HUDEP-2 (cell line): ENCODE measurements at regions not wholly inside any gene's neighbourhood (a gene's known extent, or its start where the extent isn't known, plus 50 kb on each side); places are given as distances from the start of the nearest gene placed in this dataset.
A peak's percentile ranks its signal among the peaks of the same experiment; 100 is the strongest.

Source experiments
- DNase-seq, 76 experiments: peaks; one replicate each; lab custom pipeline; 2025; ENCODE audit not compliant: unreplicated experiment in 76 of 76; lab: John Stamatoyannopoulos, UW

DNA sequence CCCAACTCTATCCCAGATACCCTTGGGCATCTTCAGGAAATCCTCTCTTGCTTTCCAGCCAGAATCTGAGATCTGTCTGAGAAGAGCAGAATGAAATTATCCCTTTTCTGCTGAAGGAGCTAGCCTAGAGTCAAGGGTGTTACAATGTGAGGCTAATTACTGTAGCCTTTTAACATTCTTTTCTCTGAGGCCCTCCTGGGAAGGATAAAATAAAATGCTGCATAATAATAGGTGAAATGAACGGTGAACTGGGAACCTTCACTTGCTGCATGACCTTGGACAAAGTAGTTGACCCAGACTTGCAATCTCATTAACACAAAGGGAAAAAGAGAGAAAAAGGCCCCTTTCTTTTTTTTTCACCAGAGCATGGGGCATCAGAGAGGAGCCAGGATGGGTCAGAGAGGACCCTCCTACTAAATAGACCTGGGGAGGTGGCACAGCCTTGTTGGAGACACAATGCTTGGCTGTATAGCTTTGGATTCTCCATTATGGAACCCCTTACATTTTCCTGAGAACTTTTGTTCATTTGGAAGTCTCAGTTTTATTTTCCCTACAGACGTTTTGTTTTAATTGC is 137.0 kb upstream of the LIPC start:
- DNase-seq = no peak

DNA sequence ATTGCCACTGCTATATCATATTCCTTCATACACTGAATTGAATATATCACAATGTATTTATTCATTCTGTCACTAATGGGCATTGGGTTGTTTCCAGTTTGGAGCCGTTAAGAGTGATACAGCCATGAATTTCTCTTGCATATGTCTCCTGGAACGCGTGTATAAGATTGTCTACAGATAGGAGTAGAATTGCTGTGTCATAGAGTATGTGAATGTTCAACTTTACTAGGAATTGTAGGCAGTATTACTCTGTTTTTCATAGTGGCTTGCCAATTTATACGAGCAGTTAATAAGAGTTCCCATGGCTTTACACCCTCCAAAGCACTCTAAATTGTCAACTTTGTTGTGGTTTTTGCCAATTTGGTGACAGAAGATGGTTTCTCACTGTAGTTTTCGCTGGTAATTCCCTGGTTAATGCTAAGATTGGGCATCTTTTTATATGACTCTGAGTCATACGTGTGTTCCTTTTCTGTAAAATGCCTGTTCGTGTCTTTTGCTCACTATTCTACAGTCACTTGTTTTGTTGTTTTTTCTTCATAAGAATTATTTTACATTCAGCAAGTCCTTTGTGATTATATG is 136.1 kb upstream of the LIPC start:
- no peak for DNase-seq

DNA sequence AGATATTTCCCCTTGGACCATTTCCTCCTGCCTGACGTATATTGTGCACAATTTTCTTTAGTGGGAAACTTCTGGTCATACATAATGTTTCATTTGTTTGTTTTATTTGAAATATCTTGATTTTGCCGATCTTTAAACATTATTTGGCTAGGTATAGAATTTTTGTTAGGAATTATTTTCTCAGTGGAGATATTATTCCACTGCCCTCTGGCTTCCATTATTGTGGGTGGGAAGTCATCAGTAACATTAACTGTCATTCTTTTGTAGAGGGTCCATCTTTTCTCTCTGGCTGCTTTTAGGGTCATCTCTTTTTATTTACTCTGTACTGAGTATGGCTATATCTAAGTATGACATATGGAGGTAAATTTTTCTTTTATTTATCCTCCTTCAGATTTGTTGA is 135.5 kb upstream of the LIPC start:
- no peak for DNase-seq

DNA sequence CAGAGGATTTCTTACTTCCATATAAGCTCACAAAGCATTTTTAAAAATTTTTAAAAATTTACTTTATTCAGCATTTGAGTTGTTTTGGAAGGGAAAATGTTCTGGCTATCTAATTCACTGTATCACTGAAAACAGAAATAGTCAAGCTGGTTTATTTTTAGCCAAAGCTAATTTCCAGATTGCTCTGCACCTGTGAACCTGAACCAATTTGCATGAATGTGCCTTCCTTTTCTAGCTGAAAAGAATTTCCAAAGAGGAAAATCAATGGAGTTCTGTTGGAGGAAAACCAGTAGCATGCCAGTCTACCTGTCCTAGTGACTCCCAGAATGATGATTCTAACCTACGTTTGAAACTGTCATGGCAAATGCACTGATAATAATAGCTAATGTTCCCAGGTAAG is 134.2 kb upstream of the LIPC start:
- DNase-seq = no peak

DNA sequence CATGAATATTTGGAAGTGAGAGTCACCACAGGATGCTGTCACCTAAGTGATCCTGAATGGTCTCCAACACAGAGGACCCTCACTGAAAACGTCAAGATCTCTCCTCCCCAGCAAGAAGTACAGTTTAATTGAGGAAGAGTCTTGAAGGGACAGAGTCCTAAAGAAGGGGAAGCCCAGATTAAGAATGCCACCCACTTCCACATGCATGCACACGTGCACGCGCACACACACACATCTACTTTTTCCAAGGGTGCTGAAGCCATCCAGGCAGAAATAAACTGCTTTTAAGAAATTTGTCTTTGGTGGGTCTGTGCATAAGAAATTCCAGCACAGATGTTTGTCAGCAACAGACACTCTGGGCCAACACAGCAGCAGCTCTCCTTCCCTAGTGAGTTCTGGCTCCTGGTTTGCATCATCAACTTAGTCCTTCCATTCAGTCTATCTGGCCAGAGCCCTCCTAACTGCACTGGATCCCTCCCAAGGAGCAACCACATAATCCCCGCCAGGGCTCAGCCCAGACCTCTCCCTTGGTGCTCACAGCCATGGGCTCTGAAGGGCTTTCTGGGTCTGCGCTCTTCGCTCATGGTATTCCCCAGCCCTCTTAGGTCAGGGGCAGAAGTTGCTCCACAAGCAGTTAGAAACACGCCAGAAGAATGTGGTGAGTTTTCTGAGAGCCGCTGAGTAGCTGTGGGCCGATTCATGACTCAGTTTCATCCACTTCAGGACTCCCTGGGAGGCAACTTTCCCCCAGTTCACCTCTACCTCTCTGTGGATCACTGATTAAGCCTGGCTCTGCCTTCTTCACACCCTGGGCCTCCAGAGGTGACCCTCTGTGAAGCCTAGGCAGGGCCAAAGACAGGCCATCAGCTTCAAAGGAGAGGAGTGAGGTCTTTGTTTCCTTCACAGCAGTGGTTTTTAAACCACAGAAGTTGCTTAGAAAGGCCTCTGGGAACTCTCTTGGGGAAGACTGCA is 132.6 kb upstream of the LIPC start:
- no peak for DNase-seq

DNA sequence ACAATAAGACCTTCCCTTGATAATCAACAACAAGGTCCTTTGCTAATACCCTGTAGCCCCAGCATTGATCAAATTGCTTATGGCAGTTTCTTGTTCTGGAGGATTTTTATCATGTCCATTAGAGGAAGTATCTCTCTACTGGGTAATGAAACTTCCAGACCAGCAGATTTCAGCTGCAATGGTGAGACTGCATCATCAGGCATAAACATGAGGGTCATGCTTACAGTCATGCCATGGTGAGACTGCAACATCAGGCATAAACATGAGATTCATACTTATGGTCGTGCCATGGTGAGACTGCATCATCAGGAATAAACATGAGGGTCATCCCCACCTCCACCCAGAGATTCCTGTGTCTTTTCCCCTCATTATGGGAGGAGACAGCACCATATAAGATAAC is 129.0 kb upstream of the LIPC start:
- DNase-seq = no peak

DNA sequence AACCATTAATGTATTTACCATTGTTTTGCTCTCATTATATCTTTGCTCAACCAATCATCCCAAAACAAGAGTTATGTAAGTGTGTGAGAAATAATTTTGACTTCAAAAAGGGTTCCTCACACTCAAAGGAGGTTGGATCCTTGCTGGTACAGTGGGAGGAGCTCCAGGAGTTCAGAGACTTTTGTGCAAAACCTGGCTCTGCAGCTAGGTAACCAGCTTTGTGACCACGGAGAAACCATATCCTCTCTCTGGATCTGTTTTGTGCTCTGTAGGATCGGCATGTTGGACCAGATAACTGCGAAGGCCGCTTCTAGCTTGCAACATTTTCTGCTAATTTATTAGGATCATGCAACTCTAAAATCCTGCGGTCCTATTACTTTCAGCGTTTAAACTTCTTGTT is 128.6 kb upstream of the LIPC start:
- DNase-seq = no peak

DNA sequence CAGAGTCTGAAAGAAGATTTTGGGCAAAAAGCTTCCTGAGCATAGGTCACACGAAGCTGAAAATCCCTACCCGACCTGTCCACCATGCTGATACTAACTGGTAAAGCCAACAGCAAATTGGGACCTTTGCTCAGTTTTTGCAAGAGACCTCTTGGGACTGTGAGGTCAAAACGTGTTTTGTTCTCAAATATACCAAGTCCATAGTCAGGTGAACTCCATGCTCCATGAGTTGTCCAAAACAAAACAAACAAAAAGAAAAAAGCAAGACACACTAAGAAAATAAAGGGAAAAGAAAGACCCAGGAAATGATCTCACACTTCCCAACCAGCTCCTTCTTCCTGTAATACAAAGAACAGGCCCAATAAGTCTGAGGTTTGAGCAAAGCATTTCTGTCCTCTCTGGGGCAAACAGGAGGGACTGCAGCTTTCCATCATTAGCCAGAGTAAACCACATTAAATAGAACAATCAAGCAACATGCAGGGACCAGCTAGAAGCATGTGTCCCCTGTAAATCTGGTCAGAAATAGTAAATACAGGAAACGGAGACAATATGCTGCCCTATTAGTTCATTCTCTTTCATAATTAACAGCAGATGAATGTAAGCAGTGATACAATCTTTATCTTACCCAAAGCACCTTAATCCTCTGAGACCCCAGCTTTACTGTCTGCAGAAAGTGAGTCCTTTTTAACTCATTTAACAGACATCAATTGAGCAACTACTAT is 125.0 kb upstream of the LIPC start:
- no peak for DNase-seq

DNA sequence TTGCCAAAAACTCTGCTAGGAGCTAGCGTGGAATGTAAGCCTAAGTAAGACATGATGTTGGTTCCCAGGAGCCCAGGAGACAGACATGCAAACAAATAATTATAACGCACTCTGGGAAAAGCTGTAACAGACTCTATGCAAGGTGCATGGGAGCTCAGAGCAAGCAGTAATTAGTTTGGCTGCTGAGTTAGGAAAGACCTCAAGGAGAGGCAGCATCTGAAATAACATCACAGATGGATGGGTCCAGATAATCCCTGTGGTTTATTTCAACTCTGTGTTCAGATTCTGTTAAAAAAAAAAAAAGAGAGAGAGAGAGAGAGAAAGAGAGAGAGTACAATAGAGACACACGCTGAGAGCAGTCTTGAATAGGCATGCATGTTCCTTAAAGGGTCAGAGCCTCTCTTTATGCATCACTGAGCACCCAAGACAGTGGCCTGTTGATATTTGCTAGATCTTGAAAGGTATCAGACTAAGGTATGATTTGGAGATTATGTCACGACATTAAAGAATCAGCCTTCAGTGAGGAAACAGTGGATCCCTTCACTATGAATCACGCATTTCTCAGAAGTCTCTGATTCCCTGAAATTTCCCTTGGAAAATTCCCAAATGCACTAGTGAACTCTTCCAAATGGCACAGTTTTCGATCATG is 124.4 kb upstream of the LIPC start:
- no peak for DNase-seq

DNA sequence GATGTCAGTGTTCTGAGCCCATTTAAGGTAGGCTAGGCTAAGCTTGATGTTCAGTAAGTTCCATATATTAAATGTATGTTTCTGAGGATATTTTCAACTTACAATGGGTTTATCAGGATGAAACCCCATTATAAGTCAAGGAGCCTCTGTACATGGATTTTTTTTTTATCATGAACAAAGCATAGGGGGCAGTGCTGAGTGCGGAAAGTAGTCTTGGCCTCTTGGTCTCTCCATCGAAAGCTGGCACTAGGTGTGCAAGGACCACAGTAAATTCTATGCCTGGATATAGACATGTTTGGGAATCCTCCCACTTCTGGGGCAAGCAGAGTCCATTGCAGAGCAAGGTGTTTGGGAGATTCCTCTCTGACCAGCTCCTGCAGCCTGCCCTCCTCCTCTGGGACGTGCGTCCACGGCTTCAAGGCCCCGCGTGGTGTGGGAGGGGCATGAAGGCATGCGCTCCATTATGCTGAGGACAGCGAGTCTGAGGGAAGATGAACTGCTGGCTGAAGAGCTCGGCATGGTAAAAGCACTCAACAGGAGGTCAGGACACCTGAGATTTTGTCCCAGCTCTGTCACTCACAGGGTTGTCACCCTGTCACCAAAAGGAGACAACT is 122.9 kb upstream of the LIPC start:
- DNase-seq = no peak

DNA sequence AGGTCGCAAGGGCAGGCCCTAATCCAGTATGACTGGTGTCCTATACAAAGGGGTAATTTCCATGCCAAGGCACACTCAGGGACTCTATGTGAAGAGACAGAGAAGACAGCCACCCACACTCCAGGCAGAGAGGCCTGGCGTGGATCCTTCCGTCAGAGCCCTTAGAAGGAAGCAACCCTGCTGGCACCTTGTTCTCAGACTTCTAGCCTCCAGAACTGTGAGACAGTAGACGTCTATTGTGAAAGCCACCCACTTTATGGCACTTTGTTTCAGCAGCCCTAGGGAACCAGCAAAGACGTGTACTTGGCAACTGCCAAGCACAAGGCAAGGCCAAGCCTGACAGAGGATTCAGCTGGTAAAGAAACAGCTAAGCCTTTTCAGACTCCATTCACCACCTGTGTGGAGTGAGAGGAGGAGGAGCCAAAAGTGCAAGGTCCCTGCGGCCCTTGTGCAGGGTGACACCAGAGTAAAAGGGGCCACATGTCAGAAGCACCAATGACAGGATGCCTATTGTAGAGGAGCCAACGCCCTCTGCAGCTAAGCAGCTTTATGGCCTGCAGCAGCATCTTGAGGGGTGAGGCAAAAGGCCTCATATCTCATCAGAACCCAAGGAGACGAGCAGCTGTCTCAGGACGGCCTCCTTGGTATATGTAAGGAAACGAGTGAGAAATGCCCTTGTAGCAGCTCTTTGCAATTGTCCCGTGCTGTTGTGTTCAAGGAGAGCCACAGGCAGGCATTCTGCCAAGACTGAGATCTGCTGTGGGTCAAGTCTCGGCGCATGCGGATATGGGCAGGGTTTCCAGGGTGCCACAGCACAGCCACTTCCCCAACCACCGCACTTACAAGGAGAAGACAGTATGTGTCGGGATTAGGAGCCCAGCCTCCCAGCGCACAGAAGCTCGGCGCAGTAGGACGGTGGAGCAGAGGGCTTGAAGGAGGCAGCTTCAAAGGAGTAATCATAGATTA is 121.5 kb upstream of the LIPC start:
- DNase-seq = no peak

DNA sequence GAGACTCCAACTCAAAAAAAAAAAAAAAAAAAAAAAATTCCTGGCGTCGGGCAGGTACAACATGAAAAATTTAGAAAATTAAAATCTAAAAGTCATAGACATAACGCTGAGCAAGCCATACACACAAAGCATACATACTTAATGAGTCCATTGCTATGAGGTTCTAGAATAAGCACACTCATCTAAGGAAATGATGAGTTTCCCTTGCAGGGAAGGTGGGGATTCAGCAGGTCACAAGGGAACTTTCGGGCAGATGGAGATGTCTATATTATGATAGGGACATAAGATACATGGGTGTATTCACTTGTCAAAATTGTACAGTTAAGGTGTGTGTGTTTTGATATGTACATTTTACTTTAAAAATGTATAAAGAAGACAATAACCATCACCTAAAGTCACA is 120.2 kb upstream of the LIPC start:
- no peak for DNase-seq

DNA sequence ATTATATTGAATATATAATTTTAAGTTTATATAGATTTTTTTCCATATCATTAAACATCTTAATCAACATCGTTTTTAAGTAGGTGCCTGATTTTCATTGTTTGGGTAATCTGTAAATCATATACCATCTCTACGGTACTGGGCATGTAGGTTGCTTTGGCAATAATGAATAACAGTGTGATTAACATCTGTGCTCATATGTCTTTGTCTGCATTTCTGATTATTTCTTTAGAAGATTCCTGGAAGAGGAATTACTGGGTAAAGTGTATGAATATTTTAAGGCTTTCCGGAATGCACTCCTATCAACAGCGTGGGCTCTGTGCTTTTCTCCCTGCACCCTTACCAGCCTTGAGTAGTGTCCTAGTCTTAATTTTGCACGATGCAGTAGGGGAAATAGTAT is 119.8 kb upstream of the LIPC start:
- no peak for DNase-seq

DNA sequence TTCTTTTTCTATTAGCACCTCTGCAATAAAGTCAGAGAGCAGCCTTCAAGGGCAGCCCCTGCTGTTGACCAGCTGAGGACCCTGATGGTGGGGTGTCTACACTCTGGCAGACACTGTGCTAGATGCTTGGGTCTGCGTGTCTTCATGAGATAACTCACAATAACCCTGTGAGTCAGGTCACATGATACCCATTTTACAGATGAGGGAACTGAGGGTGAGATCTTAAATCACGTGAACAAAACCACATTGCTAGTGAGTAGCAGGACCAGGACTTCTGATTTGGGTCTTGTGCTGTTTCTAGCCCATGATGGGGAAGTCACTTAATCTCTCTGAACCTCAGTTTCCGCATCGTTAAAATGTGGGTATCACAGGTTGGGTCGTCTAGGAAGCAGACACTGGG is 118.5 kb upstream of the LIPC start:
- DNase-seq = peak in 5 of 76 experiments; percentile 12 to 41 (median 13)

DNA sequence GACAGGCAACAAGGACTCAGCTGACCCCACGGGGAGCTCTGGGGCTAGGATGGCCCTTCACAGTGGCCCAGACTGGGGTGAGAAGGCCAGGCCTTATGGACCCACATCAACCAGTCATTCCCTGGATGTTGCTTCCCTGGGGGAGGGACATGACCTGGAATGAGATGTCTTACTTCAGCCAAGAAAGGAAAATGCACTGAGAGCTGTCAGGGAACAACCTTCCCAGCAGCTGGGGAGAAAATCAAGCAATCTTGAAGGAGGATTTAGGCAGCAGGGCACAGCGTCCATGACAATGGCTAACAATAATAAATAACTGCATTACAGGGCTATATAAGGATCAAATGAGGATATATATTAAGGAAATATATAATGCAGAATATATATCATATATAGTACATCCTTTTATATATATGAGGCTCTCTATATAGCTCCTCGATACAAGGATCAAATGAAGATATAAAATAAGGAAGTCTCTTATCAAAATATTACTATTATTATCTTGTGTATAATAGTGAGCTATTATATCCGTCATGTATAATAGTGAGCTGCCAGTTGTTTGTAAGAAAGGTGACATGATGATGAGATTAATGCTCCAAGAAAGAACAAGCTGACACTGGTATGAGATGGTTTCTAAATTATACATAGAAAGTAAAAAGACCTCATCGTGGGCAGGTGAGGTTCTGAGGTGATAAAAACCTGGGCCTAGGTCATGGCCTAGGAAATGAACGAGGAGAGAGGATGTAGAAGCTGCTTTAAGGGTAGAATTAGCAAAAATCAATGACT is 117.8 kb upstream of the LIPC start:
- no peak for DNase-seq

DNA sequence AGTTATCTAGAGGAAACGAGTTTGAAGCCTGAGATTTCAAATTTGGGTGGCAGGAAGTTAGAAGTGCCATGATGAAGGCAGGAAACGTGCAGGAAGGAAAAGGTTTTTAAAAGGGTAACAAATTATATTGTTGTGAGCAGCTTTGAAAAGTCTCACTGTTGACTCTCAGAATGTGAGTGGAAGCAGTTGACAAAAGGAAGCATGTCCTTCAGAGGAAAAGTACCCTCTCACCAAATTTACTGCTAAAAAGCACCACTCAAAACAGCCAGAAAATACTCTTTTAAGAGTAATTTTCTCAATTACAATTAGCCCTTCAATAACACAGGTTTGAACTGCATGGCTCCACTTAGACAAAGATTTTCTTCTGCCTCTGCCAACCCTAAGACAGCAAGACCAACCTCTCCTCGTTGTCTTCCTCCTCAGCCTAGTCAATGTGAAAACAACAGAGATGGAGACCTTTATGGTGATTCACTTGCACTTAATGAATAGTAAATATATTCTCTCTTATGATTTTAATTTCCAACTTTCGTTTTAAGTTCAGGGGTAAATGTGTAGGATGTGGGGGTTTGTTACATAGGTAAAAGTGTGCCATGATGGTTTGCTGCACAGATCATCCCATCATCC is 117.1 kb upstream of the LIPC start:
- DNase-seq = no peak

DNA sequence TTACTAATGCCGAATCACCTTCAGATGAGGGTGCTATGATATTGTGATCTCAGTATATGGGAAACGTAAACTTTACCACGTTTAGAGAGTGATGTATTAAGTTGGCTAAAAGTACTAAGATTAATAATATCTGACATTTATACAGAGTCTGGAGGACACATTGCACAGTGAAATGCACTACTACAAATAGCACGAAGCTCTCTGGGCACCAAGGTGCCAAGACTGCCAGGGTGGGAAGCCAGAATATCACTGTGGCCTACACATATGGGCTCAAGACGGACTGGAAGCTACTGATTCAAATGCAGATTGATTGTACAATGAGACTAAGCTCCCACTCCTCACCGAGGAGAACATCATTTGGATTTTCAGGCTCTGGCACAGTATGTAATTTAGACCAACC is 113.3 kb upstream of the LIPC start:
- DNase-seq = no peak

DNA sequence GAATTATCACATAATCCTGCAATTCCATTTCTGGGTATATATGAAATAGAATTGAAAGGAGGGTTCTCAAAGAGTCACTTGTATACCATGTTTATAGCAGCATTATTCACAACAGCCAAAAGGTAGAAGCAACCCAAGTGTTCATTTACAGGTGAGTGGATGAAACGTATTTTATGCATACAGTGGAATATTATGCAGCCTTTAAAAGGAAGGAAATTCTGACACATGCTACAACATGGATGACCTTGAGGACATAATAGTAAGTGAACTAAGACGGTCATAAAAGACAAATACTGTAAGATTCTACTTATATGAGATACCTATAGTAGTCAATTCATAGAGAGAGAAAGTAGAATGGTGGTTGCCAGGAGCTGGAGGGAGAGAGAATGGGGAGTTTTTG is 110.8 kb upstream of the LIPC start:
- DNase-seq = no peak
